Epidermal melanocyte (primary cell): ENCODE measurements at regions not wholly inside any gene's neighbourhood (a gene's known extent, or its start where the extent isn't known, plus 50 kb on each side); places are given as distances from the start of the nearest gene placed in this dataset.
"Not testable (repeated sequence)": the region's sequence is repeated elsewhere in the genome, so short reads cannot be mapped to it uniquely, and the experiment has no call there.

Experiments
- DNase-seq: peaks from one replicate; pipeline ENCODE4 v3.0.0; 2011; ENCODE audit warnings: low spot score; ENCODE audit not compliant: insufficient read length

GRCh38 chr1:218494449-218494852 is 149.3 kb downstream of the TGFB2 start:
- DNase-seq = no peak

DNA sequence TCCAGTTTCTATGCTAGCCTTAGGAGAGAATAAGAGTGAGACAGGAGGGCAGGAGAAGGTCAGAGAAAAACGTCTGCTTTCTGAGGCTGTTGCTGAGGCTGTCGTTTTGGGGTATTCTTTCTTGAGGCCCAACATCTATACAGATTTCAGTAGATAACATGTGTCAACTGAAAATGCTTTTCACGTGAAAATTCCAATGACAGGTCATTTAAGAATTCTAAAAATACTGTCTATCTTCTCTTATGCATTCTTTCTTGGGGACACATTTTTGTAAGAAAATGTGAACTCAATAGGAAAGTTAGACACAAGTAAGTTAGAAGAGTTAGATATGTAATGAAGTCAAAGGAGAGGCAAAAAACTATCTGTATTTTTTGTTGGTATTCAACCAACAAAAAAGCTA is 150.8 kb downstream of the TGFB2 start:
- no peak for DNase-seq

DNA sequence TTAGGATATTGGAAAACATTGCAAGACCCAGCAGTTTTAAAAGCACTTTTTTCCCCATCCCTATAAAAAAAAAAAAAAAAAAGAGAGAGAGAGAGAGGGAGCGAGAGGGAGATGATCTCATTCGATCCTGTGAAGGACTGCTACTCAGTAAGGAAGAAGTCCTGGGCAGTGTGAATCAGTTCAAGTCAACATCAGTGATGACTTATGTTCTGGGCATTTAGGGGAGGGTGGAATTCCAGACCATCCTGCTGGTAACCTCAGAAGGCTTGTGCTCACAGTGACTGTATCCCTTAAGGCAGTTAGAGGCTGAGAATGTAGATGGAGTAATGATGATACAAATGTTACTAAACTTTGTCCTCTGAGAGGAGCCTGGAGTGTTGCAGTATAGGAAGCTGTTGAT is 151.4 kb downstream of the TGFB2 start:
- DNase-seq = no peak

DNA sequence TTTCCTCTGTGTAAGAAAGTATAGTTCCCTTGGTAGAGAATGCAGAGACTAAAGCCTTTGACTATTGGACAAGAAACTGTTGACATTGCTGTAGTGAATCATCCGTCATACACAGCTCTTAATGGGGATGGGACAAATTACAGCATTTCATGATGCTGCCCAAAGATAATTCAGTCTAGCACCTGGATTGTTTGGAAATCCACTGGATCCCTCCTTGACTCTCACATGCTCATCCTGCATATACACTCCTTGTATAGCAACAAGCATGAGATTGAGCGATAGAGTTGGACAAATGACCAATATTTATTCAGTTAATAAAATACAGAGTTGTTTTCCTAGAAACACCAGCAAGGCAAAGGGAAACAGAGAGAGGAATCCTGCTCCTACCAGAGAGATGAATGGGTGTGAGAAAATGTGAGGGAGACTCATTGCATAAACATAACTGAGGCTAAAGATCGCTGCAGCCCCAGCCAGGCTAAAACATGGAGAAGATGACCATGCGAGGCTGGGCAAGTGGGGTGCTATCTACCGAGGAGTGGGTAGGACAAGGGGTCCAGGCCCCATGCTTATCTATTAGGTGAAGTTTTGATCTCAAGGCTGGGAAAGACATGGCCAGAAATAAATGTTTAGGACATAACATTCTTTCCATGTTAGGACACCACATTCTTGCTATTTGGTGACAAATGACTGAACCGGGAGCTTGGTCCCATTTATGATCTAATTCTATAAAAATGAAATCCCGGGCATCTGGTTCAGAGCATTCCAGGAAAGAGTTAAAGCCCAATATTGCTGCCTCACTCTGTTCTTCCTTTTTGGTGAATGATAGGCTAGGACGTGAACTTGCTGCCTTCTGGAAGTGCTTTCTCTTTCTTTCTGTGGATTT is 153.2 kb downstream of the TGFB2 start:
- no peak for DNase-seq

DNA sequence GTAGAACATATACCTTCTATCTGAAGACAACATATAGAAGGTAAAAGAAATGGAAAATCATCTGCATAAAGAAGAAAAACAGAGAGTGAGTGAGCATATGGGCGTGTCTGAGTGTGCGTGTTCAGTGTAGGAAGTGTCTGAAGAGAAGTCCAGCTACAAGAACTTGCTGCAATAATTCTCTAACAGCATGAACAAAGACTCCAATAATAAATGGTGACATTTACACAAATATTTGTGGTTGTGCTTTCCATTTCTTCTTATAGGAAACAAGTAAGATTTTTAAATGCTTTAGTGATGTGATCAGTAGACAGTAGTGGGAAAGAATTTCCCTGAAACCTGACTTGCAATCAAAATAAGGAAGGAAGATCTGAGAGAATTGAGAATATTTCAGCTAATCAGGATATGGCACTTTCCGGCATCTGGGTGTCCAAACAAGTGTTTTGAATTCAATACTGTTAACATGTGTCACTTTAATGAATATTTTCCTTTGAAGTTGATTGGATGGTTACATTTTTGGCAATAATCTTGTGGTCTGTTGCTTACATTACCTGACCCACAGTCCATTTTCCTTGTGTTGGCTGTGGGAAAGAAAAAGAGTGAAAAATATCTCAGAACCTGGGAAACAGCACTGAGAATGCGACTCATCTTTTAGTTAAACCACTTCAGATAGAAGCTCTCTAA is 154.0 kb downstream of the TGFB2 start:
- DNase-seq = no peak

GRCh38 chr1:218499911-218500310 is 154.8 kb downstream of the TGFB2 start:
- no peak for DNase-seq

- DNase-seq = no peak
Observed at GRCh38 chr1:218501161-218501560, 156.0 kb downstream of the TGFB2 start.

DNA sequence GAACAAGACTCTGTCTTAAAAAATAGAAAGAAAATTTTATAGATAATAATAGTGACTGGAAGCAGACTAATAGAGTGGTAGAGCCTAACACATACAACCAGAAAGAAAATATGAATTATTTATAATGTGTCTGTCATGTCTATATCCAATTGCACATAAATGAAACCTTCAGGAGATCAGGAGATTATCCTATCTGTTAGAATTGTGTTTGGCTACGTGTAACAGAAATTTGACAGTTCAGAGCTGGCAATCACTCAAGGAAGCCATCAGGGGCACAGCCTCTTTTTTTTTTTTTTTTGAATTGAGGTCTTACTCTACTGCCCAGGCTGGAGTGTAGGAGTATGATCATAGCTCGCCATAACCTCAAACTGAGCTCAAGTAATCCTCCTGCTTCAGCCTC is 157.2 kb downstream of the TGFB2 start:
- DNase-seq = no peak

GRCh38 chr1:218503102-218503501 is 158.0 kb downstream of the TGFB2 start:
- no peak for DNase-seq

DNA sequence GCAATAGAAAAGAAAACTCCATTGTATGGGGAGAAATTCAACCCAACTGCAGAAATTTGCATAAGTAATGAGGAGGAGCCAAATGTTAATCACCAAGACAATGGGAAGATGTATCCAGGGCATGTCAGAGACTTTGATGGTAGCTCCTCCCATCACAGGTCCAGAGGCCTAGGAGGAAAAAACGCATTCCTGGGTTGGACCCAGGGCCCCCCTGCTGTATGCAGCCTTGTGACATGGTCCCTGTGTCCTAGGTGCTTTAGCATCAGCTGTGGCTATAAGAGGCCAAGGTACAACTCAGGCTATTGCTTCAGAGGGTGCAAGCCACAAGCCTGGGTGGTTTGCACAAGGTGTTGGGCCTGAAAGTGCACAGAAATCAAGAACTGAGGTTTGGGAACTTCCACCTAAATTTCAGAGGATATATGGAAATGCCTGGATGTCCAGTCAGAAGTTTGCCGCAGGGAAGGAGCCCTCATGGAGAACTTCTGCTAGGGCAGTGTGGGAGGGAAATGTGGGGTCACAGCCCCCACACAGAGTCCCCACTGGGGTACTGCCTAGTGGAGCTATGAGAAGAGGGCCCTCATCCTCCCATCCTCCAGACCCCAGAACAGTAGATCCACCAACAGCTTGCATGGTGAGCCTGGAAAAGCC is 162.3 kb downstream of the TGFB2 start:
- no peak for DNase-seq

- no peak for DNase-seq
Observed at GRCh38 chr1:218510153-218510772, 165.1 kb downstream of the TGFB2 start.

- DNase-seq = no peak
Observed at GRCh38 chr1:218513328-218513727, 168.2 kb downstream of the TGFB2 start.

DNA sequence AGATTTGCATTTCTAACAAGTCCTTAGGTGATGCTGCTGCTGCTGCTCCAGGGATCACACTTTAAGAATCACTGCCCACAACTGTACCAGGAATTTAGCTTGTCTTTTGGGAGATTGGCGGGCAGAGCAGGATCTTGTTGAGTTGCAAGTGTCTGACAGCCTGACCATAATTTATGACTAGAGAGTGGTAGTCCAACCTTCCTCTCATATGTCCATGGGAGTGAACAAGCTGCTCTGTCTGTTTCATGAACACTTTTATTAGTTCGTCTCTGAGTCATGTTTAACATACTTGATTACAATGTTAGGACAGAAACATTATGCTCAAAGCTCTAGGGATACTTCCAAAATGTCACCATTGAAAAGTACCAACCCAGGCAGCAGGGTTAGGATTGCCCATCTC is 169.6 kb downstream of the TGFB2 start:
- DNase-seq = no peak

- DNase-seq = no peak
Observed at GRCh38 chr1:218516526-218516925, 171.4 kb downstream of the TGFB2 start.

DNA sequence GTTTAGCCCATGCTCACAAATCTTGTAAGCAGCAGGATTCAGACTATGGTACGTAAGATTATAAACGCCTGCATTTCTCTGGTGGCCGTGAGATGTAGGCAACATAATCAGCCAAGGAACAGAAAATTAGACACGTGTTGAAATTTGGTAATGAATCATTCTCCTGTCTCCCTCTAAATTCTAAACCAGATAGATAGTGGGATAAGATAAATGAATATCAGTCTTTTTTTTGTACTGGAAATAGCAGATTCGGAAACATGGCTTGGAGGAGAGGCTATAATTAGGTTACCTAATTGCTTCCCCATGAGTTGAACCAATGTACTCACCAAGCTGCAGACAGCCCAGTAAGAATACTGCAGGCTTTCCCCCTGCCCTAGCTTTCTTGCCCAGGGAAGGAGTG is 172.3 kb downstream of the TGFB2 start:
- no peak for DNase-seq

GRCh38 chr1:218518216-218518740 is 173.1 kb downstream of the TGFB2 start:
- no peak for DNase-seq

DNA sequence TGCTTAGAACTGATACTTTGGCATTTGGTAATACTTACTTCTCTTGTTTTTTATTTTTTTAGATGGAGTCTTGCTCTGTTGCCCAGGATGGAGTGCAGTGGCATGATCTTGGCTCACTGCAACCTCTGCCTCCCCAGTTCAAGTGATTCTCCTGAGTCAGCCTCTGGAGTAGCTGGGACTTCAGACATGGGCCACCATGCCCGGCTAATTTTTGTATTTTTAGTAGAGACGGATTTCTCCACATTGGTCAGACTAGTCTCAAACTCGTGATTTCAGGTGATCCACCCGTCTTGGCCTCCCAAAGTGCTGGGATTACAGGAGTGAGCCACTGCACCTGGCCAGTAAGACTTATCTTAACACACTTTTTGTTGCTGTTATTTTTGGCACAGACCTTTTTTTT is 175.5 kb downstream of the TGFB2 start:
- DNase-seq = not testable (repeated sequence)

DNA sequence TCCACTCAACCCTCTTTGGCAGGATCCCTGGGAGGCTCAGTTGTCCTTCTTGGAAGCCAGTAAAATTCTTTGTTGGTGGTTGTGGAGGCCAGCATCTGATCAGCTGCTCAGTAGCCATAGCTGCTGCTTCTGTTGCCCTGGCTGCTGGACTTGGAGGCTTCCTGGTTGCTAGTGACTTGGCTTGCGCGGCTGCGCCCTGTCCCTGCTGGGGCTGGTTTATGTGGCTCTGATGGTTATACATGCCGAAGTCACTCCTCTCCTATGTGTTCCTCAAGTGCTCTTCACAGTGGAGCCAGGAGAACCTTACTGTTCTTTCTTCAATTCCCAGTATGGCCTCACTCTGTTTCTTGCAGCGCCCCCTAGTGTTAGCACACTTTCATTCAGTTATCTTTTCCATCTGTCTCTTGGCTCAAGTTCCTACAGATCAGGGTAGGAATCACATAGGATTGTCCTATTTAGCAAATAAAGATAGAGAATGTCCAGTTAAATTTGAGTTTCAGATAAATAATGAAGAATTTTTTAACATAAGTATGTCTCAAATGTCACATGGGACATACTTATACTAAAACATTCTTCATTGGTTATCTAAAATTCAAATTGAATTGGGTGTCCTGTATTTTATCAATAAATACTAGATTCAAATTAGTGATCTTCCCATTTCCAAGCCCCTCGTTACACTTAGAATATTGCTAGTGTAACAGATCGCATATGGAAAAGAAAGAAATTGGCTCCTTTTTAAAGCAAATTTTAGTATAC is 176.5 kb downstream of the TGFB2 start:
- no peak for DNase-seq

DNA sequence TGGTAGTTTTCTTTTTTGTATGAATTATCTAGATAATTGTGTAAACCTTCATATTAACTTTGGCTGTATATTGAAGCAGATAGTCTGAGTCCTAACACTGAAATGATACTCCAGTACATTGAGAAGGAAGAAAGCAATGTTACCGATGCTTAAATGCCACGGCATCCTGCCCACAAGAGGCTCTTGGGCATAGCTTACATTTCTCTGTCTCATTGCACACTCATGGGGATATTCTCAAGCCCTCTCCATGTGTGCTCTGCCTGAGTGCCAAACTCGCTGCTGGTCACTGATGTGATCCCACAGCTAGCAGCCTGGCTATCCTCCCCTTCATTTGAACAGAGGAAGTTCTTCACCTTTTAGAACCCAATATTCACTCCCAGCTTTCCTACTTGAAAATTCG is 179.4 kb downstream of the TGFB2 start:
- no peak for DNase-seq

DNA sequence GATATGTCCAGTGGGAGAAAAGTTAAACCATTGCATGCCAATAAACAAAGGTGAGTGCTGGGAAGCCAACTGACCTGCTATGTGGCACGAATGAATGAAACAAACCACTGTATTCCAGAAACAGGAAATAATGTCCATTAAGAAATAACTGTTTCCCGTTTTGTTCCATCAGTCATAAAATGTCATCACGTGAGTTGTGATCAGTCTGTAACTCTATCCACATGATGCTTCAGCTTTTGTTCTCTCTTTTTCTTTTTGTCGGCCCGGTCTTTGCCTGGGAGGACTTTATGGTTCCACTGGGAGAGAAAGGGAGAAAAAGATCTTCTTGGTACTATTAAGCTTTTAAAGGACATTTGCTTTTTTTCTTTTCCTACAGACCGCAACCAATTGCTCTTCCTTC is 179.9 kb downstream of the TGFB2 start:
- DNase-seq = no peak
